Neural progenitor cell (in vitro differentiated cells): ENCODE measurements at regions not wholly inside any gene's neighbourhood (a gene's known extent, or its start where the extent isn't known, plus 50 kb on each side); places are given as distances from the start of the nearest gene placed in this dataset.

Experiments used
- DNase-seq: peaks from one replicate; pipeline ENCODE4 v3.0.0-alpha.2; 2016; ENCODE audit warnings: low spot score
- H2AFZ ChIP-seq: fragments of 200-600 bp; sonication (generic); replicated peaks from 2 replicates; pipeline ENCODE4 v1.6.1; 2016; ENCODE audit warnings: antibody characterized with exemption
- H3F3A ChIP-seq: fragments of 200-600 bp; sonication (generic); 2 replicates; pipeline ENCODE4 v1.6.1; 2016; ENCODE audit warnings: antibody characterized with exemption, low read depth
- H3K27ac ChIP-seq: fragments of 200-600 bp; sonication (generic); 2 replicates; pipeline ENCODE4 v1.5.1; 2016; ENCODE audit warnings: mild to moderate bottlenecking
- H3K27me3 ChIP-seq: fragments of 200-600 bp; sonication (generic); 2 replicates; pipeline ENCODE4 v1.6.1; 2016; ENCODE audit warnings: mild to moderate bottlenecking, moderate library complexity
- H3K36me3 ChIP-seq: fragments of 200-600 bp; sonication (generic); 2 replicates; pipeline ENCODE4 v1.5.1; 2016
- H3K4me1 ChIP-seq: fragments of 200-600 bp; sonication (generic); 2 replicates; pipeline ENCODE4 v1.6.1; 2016; ENCODE audit warnings: mixed run types
- H3K4me2 ChIP-seq: fragments of 200-600 bp; sonication (generic); 2 replicates; pipeline ENCODE4 v1.6.1; 2016
- H3K4me3 ChIP-seq: fragments of 200-600 bp; sonication (generic); 2 replicates; pipeline ENCODE4 v1.5.1; 2016
- H3K79me2 ChIP-seq: fragments of 200-600 bp; sonication (generic); 2 replicates; pipeline ENCODE4 v1.6.1; 2016; ENCODE audit warnings: low read depth
- H3K9ac ChIP-seq: fragments of 200-600 bp; sonication (generic); 2 replicates; pipeline ENCODE4 v1.6.1; 2016
- H3K9me3 ChIP-seq: fragments of 200-600 bp; sonication (generic); 2 replicates; pipeline ENCODE4 v1.5.1; 2016; ENCODE audit warnings: low read depth
- H4K20me1 ChIP-seq: fragments of 200-600 bp; sonication (generic); 2 replicates; pipeline ENCODE4 v1.6.1; 2016; ENCODE audit warnings: low read depth
- H3K27ac Mint-ChIP-seq: 3 replicates; pipeline ENCODE4 v1.8.0; 2021; ENCODE audit warnings: mixed read lengths
- H3K27me3 Mint-ChIP-seq: 2 replicates; pipeline ENCODE4 v1.8.0; 2022; ENCODE audit warnings: low read depth, mild to moderate bottlenecking, inconsistent platforms, moderate library complexity, mixed read lengths; ENCODE audit not compliant: insufficient read depth
- H3K36me3 Mint-ChIP-seq: 3 replicates; pipeline ENCODE4 v1.8.0; 2021; ENCODE audit warnings: mixed read lengths
- H3K4me1 Mint-ChIP-seq: 3 replicates; pipeline ENCODE4 v1.8.0; 2021; ENCODE audit warnings: mixed read lengths
- H3K4me3 Mint-ChIP-seq: 3 replicates; pipeline ENCODE4 v1.8.0; 2021; ENCODE audit warnings: mild to moderate bottlenecking, moderate library complexity, mixed read lengths
- H3K9me3 Mint-ChIP-seq: 3 replicates; pipeline ENCODE4 v1.8.0; 2020; ENCODE audit warnings: mixed read lengths
- EZH2 ChIP-seq: fragments of 200-600 bp; sonication (generic); IDR thresholded peaks from 2 replicates; pipeline ENCODE4 v1.6.1; 2017; ENCODE audit warnings: antibody characterized with exemption, mild to moderate bottlenecking, moderate library complexity
- EZH2phosphoT487 ChIP-seq: fragments of 200-600 bp; sonication (generic); IDR thresholded peaks from 2 replicates; pipeline ENCODE4 v1.6.1; 2017; ENCODE audit warnings: antibody characterized with exemption
- TF ChIP-seq, protein P1 (sequence below): fragments of 200-600 bp; sonication (generic); IDR thresholded peaks from 2 replicates; pipeline ENCODE4 v1.5.1; 2017; ENCODE audit warnings: antibody characterized with exemption, mild to moderate bottlenecking

DNA sequence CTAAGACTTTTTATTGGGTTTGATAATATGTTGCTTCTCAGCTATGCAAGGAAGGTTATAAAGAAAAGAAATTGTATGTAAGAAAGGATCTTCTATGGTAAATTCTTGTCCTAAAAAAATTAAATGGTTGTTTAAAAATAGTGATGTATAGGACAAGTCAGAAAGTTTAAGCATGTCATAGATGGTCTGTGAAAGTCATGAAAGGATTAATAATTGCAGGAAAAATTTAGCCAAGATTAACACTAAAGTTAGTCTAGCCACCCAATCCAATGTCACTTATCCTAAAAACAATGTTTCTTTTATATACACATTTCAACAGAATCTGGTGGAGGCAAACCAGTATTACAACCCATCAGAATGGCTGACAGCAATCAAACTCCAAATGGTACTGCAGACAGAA lies 1046.7 kb upstream of the SLC39A10 start:
- TF ChIP-seq EZH2 (no peak), EZH2phosphoT487 (no peak)
- TF ChIP-seq, protein P1, sequence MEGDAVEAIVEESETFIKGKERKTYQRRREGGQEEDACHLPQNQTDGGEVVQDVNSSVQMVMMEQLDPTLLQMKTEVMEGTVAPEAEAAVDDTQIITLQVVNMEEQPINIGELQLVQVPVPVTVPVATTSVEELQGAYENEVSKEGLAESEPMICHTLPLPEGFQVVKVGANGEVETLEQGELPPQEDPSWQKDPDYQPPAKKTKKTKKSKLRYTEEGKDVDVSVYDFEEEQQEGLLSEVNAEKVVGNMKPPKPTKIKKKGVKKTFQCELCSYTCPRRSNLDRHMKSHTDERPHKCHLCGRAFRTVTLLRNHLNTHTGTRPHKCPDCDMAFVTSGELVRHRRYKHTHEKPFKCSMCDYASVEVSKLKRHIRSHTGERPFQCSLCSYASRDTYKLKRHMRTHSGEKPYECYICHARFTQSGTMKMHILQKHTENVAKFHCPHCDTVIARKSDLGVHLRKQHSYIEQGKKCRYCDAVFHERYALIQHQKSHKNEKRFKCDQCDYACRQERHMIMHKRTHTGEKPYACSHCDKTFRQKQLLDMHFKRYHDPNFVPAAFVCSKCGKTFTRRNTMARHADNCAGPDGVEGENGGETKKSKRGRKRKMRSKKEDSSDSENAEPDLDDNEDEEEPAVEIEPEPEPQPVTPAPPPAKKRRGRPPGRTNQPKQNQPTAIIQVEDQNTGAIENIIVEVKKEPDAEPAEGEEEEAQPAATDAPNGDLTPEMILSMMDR = no peak
- Histone ChIP-seq H3K4me1 (no peaks in the 10 kb centered on the region), H3K27ac (no peak overlapping the region), H3K9ac (no peak overlapping the region), H3F3A (no peaks in the 10 kb centered on the region), H3K4me2 (no peak overlapping the region), H3K4me3 (no peak overlapping the region), H3K36me3 (no peaks in the 10 kb centered on the region), H4K20me1 (no peaks in the 10 kb centered on the region), H3K79me2 (no peaks in the 10 kb centered on the region), H2AFZ (no peak overlapping the region), H3K9me3 (peaks cover 9% of the 10 kb centered on the region), H3K27me3 (no peaks in the 10 kb centered on the region)
- peaks cover 2% of the 10 kb centered on the region for H3K27me3 Mint-ChIP-seq
- peaks cover 6% of the 10 kb centered on the region for H3K36me3 Mint-ChIP-seq
- no peaks in the 10 kb centered on the region for H3K4me1 Mint-ChIP-seq
- H3K4me3 Mint-ChIP-seq = no peak overlapping the region
- peaks cover 36% of the 10 kb centered on the region for H3K9me3 Mint-ChIP-seq
- DNase-seq = no peak
- H3K27ac Mint-ChIP-seq = no peak overlapping the region

DNA sequence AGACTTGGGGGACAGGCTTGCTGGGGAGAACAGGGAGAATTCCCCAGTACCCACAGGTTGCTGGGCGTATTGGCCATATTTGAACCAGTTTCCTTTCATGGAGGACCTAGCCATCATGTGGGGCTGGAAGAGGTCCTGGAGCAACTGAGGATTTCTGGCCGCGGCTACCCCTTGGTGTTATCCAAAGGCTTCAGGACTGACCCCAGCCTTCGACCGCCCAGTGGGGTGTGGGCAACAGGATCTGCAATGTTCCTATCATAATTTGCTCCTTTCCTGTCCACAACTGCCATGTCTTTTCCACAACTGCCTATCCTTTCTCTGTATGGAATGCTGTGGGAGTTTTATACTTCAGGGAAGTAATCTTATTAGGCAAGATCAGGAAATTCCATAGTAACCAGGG lies 1053.6 kb upstream of the SLC39A10 start:
- H3K4me2 ChIP-seq = no peak overlapping the region
- no peaks in the 10 kb centered on the region for H3K4me1 Mint-ChIP-seq
- H3K79me2 ChIP-seq = no peaks in the 10 kb centered on the region
- H3K36me3 ChIP-seq = no peaks in the 10 kb centered on the region
- H3K36me3 Mint-ChIP-seq = no peaks in the 10 kb centered on the region
- no peak overlapping the region for H3K4me3 ChIP-seq
- no peak overlapping the region for H3K27ac Mint-ChIP-seq
- no peaks in the 10 kb centered on the region for H3K27me3 Mint-ChIP-seq
- H3K27ac ChIP-seq = no peak overlapping the region
- no peak for DNase-seq
- no peaks in the 10 kb centered on the region for H3K9me3 ChIP-seq
- no peaks in the 10 kb centered on the region for H3F3A ChIP-seq
- peaks cover 28% of the 10 kb centered on the region for H3K9me3 Mint-ChIP-seq
- H2AFZ ChIP-seq = no peak overlapping the region
- H3K9ac ChIP-seq = no peak overlapping the region
- no peaks in the 10 kb centered on the region for H3K4me1 ChIP-seq
- TF ChIP-seq, protein P1 = no peak
- TF ChIP-seq EZH2phosphoT487 (no peak), EZH2 (no peak)
- H3K27me3 ChIP-seq = no peaks in the 10 kb centered on the region
- H3K4me3 Mint-ChIP-seq = no peak overlapping the region
- H4K20me1 ChIP-seq = no peaks in the 10 kb centered on the region

DNA sequence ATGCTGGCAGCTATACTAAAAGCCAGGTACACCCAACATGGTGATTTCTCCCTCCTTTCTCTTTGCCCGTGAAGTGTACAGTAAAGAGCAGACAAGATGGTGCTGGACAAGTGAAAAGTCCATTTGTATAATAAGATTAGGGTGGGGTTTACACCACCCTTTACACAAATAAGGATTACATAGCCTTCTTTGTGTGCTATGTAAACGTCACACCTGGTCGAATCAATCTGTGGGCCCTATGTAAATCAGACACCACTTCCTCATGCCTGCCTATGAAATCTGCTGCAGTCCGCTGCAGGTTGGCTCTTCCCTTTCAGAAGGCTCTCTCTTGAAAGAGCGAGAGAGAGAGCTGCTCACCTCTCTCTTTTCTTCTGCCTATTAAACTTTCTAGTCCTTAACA lies 1054.3 kb upstream of the SLC39A10 start:
- Histone ChIP-seq H3K36me3 (no peaks in the 10 kb centered on the region), H3K4me3 (no peak overlapping the region), H2AFZ (no peak overlapping the region), H3K9ac (no peak overlapping the region), H3K79me2 (no peaks in the 10 kb centered on the region), H3K27me3 (no peaks in the 10 kb centered on the region), H3K4me1 (no peaks in the 10 kb centered on the region), H3K4me2 (no peak overlapping the region), H3K9me3 (no peaks in the 10 kb centered on the region), H4K20me1 (no peaks in the 10 kb centered on the region), H3K27ac (no peak overlapping the region), H3F3A (no peaks in the 10 kb centered on the region)
- no peak for TF ChIP-seq EZH2phosphoT487
- TF ChIP-seq, protein P1 = no peak
- TF ChIP-seq EZH2 = no peak
- Mint-ChIP-seq H3K27me3 (no peaks in the 10 kb centered on the region), H3K36me3 (no peaks in the 10 kb centered on the region), H3K9me3 (peaks cover 28% of the 10 kb centered on the region), H3K4me3 (no peak overlapping the region), H3K27ac (no peak overlapping the region), H3K4me1 (no peaks in the 10 kb centered on the region)
- no peak for DNase-seq
